ENCODE measurements at regions not wholly inside any gene's neighbourhood (a gene's known extent, or its start where the extent isn't known, plus 50 kb on each side); places are given as distances from the start of the nearest gene placed in this dataset.

DNA sequence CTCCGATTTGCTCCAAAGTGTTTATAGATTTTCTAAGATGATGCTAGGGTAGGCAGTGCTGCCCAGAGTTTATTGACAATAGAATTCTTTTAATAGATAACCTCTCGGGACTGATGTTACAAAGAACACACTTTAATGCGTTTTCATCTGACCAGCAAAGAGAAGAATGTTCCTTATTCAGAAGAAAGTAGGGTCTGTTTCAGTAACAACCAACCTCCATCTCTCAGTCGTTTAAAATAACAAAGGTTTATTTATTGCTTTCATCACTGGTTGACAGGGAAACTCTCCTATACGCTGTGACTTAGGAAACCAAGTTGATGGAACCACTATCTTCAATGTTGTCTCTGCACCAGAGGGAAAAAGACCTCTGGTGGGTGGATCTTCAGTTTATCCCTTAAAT is 55.1 kb upstream of the PAPPA start:
- Histone ChIP-seq H3K36me3 (ENCODE audit: insufficient read depth, low read length) (no peaks in the 10 kb centered on the region), H3K4me3 (ENCODE audit: low read length, poor library complexity, severe bottlenecking) (no peak overlapping the region), H3K79me2 (ENCODE audit: insufficient read depth, low read length) (no peaks in the 10 kb centered on the region), H3K9me3 (ENCODE audit: insufficient read depth, low read depth, low read length) (no peaks in the 10 kb centered on the region), H3K9me2 (replicated peaks; ENCODE audit: low read depth, low read length) (no peaks in the 10 kb centered on the region), H4K20me1 (ENCODE audit: insufficient read depth, low read length, poor library complexity, severe bottlenecking) (no peaks in the 10 kb centered on the region), H3K4me2 (ENCODE audit: low read depth, low read length, poor library complexity, severe bottlenecking) (no peak overlapping the region), H3F3A (ENCODE audit: low read depth) (no peaks in the 10 kb centered on the region), H3K9ac (ENCODE audit: low read depth, low read length, poor library complexity, severe bottlenecking) (no peak overlapping the region), H3K27me3 (ENCODE audit: insufficient read depth, low read length, poor library complexity, severe bottlenecking) (no peaks in the 10 kb centered on the region), H2AFZ (ENCODE audit: low read length) (no peak overlapping the region), H3K4me1 (ENCODE audit: insufficient read depth, low read length, poor library complexity, severe bottlenecking) (no peaks in the 10 kb centered on the region)
- TF ChIP-seq, protein P1, sequence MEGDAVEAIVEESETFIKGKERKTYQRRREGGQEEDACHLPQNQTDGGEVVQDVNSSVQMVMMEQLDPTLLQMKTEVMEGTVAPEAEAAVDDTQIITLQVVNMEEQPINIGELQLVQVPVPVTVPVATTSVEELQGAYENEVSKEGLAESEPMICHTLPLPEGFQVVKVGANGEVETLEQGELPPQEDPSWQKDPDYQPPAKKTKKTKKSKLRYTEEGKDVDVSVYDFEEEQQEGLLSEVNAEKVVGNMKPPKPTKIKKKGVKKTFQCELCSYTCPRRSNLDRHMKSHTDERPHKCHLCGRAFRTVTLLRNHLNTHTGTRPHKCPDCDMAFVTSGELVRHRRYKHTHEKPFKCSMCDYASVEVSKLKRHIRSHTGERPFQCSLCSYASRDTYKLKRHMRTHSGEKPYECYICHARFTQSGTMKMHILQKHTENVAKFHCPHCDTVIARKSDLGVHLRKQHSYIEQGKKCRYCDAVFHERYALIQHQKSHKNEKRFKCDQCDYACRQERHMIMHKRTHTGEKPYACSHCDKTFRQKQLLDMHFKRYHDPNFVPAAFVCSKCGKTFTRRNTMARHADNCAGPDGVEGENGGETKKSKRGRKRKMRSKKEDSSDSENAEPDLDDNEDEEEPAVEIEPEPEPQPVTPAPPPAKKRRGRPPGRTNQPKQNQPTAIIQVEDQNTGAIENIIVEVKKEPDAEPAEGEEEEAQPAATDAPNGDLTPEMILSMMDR (conservative IDR thresholded peaks at IDR 0.05; ENCODE audit: low read length), result no peak
- TF ChIP-seq EZH2phosphoT487 (IDR thresholded peaks at IDR 0.05; ENCODE audit: borderline replicate concordance), result no peak

DNA sequence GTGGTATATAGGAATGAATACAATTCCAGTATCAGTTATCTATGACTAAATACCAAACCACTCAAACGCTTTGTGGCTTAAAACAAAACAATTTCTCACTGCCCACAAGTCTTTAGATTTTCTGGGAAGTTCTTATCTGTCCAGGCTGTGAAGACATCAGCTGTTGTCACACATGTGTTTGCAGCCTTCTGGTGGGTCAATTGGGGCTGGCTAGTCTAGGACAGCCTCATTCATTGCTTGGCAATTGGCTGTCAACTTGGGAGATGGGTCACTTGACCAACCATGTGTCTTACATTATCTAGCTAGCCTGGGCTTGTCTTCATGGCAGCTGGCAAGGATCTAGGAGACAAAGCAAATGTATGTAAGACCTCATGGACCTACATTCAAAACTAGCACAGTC is 53.8 kb upstream of the PAPPA start:
- Histone ChIP-seq H3K4me3 (ENCODE audit: low read length, poor library complexity, severe bottlenecking) (no peak overlapping the region), H3K4me2 (ENCODE audit: low read depth, low read length, poor library complexity, severe bottlenecking) (no peak overlapping the region), H2AFZ (ENCODE audit: low read length) (no peak overlapping the region), H4K20me1 (ENCODE audit: insufficient read depth, low read length, poor library complexity, severe bottlenecking) (no peaks in the 10 kb centered on the region), H3K4me1 (ENCODE audit: insufficient read depth, low read length, poor library complexity, severe bottlenecking) (no peaks in the 10 kb centered on the region), H3F3A (ENCODE audit: low read depth) (no peaks in the 10 kb centered on the region), H3K9ac (ENCODE audit: low read depth, low read length, poor library complexity, severe bottlenecking) (no peak overlapping the region), H3K27me3 (ENCODE audit: insufficient read depth, low read length, poor library complexity, severe bottlenecking) (no peaks in the 10 kb centered on the region), H3K79me2 (ENCODE audit: insufficient read depth, low read length) (no peaks in the 10 kb centered on the region), H3K9me3 (ENCODE audit: insufficient read depth, low read depth, low read length) (no peaks in the 10 kb centered on the region), H3K36me3 (ENCODE audit: insufficient read depth, low read length) (no peaks in the 10 kb centered on the region), H3K9me2 (replicated peaks; ENCODE audit: low read depth, low read length) (no peaks in the 10 kb centered on the region)
- TF ChIP-seq EZH2phosphoT487 (IDR thresholded peaks at IDR 0.05; ENCODE audit: borderline replicate concordance), result no peak
- TF ChIP-seq, protein P1 (conservative IDR thresholded peaks at IDR 0.05; ENCODE audit: low read length), result no peak

DNA sequence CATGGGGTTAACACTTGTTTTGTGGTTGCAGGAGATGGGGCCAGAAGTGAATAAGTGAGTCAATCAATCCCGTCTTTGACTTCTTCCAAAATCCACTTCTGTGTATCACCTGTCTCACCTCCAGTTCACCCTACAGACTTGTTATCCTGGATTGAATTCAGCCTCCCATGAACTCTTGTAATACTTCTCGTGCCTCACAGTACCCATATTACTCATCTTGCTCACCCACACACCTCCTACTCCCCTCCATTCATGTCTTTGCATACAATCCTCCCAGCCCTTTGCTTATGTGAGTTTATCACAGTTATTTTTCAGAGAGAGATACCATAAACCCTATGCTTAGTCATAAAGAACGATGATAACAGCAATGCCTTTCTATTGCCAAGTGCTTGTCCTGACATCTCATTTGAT is 52.9 kb upstream of the PAPPA start:
- Histone ChIP-seq H4K20me1 (ENCODE audit: insufficient read depth, low read length, poor library complexity, severe bottlenecking) (no peaks in the 10 kb centered on the region), H3K4me3 (ENCODE audit: low read length, poor library complexity, severe bottlenecking) (no peak overlapping the region), H3K9ac (ENCODE audit: low read depth, low read length, poor library complexity, severe bottlenecking) (no peak overlapping the region), H3K9me2 (replicated peaks; ENCODE audit: low read depth, low read length) (no peaks in the 10 kb centered on the region), H3F3A (ENCODE audit: low read depth) (no peaks in the 10 kb centered on the region), H3K27me3 (ENCODE audit: insufficient read depth, low read length, poor library complexity, severe bottlenecking) (no peaks in the 10 kb centered on the region), H3K4me2 (ENCODE audit: low read depth, low read length, poor library complexity, severe bottlenecking) (no peak overlapping the region), H3K79me2 (ENCODE audit: insufficient read depth, low read length) (no peaks in the 10 kb centered on the region), H2AFZ (ENCODE audit: low read length) (no peak overlapping the region), H3K9me3 (ENCODE audit: insufficient read depth, low read depth, low read length) (no peaks in the 10 kb centered on the region), H3K4me1 (ENCODE audit: insufficient read depth, low read length, poor library complexity, severe bottlenecking) (no peaks in the 10 kb centered on the region), H3K36me3 (ENCODE audit: insufficient read depth, low read length) (no peaks in the 10 kb centered on the region)
- TF ChIP-seq, protein P1 (conservative IDR thresholded peaks at IDR 0.05; ENCODE audit: low read length), result no peak
- no peak for TF ChIP-seq EZH2phosphoT487 (IDR thresholded peaks at IDR 0.05; ENCODE audit: borderline replicate concordance)

Measured in Loucy (cell line).